K562 (cell line): ENCODE measurements at regions not wholly inside any gene's neighbourhood (a gene's known extent, or its start where the extent isn't known, plus 50 kb on each side); places are given as distances from the start of the nearest gene placed in this dataset.
"Not testable (repeated sequence)": the region's sequence is repeated elsewhere in the genome, so short reads cannot be mapped to it uniquely, and the experiment has no call there.

Experiments used
- ATAC-seq: fragments of 200-7000 bp; cut with Tn5 transposase; 3 replicates; pipeline ENCODE4 v1.9.1; 2020; ENCODE audit warnings: moderate library complexity
- BruUV-seq: library from RNA; stranded (reverse); fragments of 400-500 nt; replicated peaks from 2 replicates; lab custom pipeline; 2021; lab: Mats Ljungman, UMichigan
- CTCF ChIA-PET: fragments of 300-600 bp; formaldehyde crosslinking; extraction: SDS; loops from one replicate; lab custom pipeline; 2021; ENCODE audit warnings: low intra/inter-chr PET ratio; lab: Yijun Ruan, JAX
- POLR2A ChIA-PET: fragments of 300-600, 350-650 bp; sonication (Branson Sonifier 250); formaldehyde crosslinking; extraction: SDS; loops from one replicate; lab custom pipeline; 2021; ENCODE audit warnings: antibody characterized with exemption, inconsistent platforms; lab: Yijun Ruan, JAX
- DNase-seq, 4 experiments: peaks; one replicate each; pipeline versions ENCODE4 v3.0.0 to v3.0.0-alpha.2; 2011 to 2018; ENCODE audit warnings: low spot score in 3 of 4, mixed read lengths in 3 of 4; ENCODE audit errors: extremely low read depth in 1 of 4
- FAIRE-seq: peaks from 2 replicates; lab custom pipeline; 2011; peaks lifted over from hg19 to GRCh38; lab: Jason Lieb, UNC
- H2AFZ ChIP-seq: 2 replicates; pipeline ENCODE4 v1.6.0; 2011; ENCODE audit warnings: low read depth, low read length, control low read depth, inconsistent platforms
- H3K27ac ChIP-seq: fragments of 200-600 bp; 3 replicates; pipeline ENCODE4 v1.8.0; 2011; ENCODE audit warnings: low read depth, mild to moderate bottlenecking, control low read depth, inconsistent platforms, low read length, moderate library complexity, mixed read lengths; ENCODE audit errors: extremely low read depth
- H3K27me3 ChIP-seq, 2 experiments: fragments of 300-600 bp in 1 of 2; 2 replicates in 1 of 2; 3 replicates in 1 of 2; pipeline versions ENCODE4 v1.6.0 to v1.8.0; 2011; ENCODE audit warnings: inconsistent platforms in 2 of 2, low read length in 2 of 2, mild to moderate bottlenecking in 1 of 2, mixed read lengths in 1 of 2, moderate library complexity in 1 of 2; ENCODE audit not compliant: control insufficient read depth in 2 of 2, insufficient read depth in 2 of 2
- H3K36me3 ChIP-seq: fragments of 300-600 bp; 3 replicates; pipeline ENCODE4 v1.8.0; 2011; ENCODE audit warnings: mild to moderate bottlenecking, low read length, inconsistent platforms; ENCODE audit not compliant: control insufficient read depth, insufficient read depth
- H3K4me1 ChIP-seq, 2 experiments: fragments of 200-600 bp in 1 of 2; replicated peaks in 1 of 2; 2 replicates in 1 of 2; 3 replicates in 1 of 2; pipeline versions ENCODE4 v1.5.1 to v1.8.0; 2011; ENCODE audit warnings: inconsistent platforms in 2 of 2, low read length in 2 of 2, mild to moderate bottlenecking in 1 of 2, mixed read lengths in 1 of 2, moderate library complexity in 1 of 2; ENCODE audit not compliant: control insufficient read depth in 2 of 2, insufficient read depth in 2 of 2
- H3K4me2 ChIP-seq: 2 replicates; pipeline ENCODE4 v1.6.1; 2011; ENCODE audit warnings: low read length, control low read depth, inconsistent platforms, mixed read lengths; ENCODE audit not compliant: insufficient read depth
- H3K4me3 ChIP-seq: fragments of 200-600 bp; sonication (generic), shearing (Covaris generic); 2 replicates; pipeline ENCODE4 v1.5.1; 2016; ENCODE audit warnings: control low read depth, inconsistent platforms
- H3K79me2 ChIP-seq: fragments of 200-600 bp; 3 replicates; pipeline ENCODE4 v1.8.0; 2011; ENCODE audit warnings: low read length, inconsistent platforms; ENCODE audit not compliant: control insufficient read depth, insufficient read depth
- H3K9ac ChIP-seq, 2 experiments: 2 replicates each; pipeline versions ENCODE4 v1.6.0 to v1.6.1; 2011; ENCODE audit warnings: low read depth in 2 of 2, low read length in 2 of 2, control low read depth in 1 of 2, inconsistent platforms in 1 of 2, mild to moderate bottlenecking in 1 of 2, mixed read lengths in 1 of 2; ENCODE audit not compliant: insufficient read depth in 1 of 2
- H3K9me1 ChIP-seq: one replicate; pipeline ENCODE4 v1.6.0; 2011; ENCODE audit warnings: inconsistent platforms, mild to moderate bottlenecking, low read length, moderate library complexity; ENCODE audit not compliant: control insufficient read depth, insufficient read depth
- H3K9me3 ChIP-seq: replicated peaks from 2 replicates; pipeline ENCODE4 v1.5.1; 2011; ENCODE audit warnings: low read depth, low read length, inconsistent platforms; ENCODE audit not compliant: control insufficient read depth, insufficient read depth
- H4K20me1 ChIP-seq: replicated peaks from 2 replicates; pipeline ENCODE4 v1.6.1; 2011; ENCODE audit warnings: low read length, inconsistent platforms, mixed read lengths; ENCODE audit not compliant: control insufficient read depth, insufficient read depth
- whole genome bisulfite sequencing: fragments of 100-300 bp; shearing (Covaris generic); methylation state at CpG from one replicate; pipeline ENCODE4 v1.1.6; 2016; ENCODE audit warnings: low coverage, mixed read lengths; ENCODE audit not compliant: insufficient coverage; ENCODE audit errors: missing lambda C conversion rate; 5-methylcytosine and 5-hydroxymethylcytosine counted together
- in situ Hi-C: fragments of 300-500 bp; cut with MboI; formaldehyde crosslinking; loops from 4 replicates; pipeline ENCODE4 v1.15.0; 2018; ENCODE audit warnings: inconsistent platforms, mixed read lengths
- intact Hi-C: fragments of 100-400 bp; cut with micrococcal nuclease; formaldehyde crosslinking; loops from 2 replicates; pipeline ENCODE4 v1.14.2; 2022

DNA sequence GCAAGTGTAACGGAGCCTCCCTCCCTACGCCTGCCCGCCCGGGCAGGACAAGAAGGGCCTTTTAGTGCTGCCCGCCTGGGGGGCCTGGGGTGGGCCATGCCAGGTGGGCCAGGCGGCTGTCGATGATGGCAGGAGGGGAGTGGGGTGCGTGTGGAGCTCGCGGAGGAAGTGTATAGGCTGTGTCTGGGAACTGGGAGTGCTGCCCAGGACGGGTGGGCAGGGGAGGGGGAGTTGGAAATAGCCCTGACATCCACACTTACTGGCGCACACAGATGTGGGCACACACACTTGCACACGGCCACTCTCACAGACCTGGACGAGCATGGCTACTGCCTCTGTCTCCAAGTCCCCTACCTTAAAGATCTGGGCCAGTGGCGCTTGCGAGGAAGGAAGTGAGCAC, 196.0 kb downstream of the TBC1D2B start:
- H3K4me1 ChIP-seq, H3K79me2 ChIP-seq, H3K9ac ChIP-seq, BruUV-seq, H2AFZ ChIP-seq, in situ Hi-C loops, FAIRE-seq, intact Hi-C loops, H3K4me3 ChIP-seq, H3K27ac ChIP-seq, ATAC-seq, H3K9me1 ChIP-seq, H3K4me2 ChIP-seq, H3K9me3 ChIP-seq, H4K20me1 ChIP-seq, DNase-seq, CTCF ChIA-PET, H3K36me3 ChIP-seq: not testable (repeated sequence)
- 0% methylated on average over 6 of the region's 16 CpGs for whole genome bisulfite sequencing
- H3K27me3 ChIP-seq, result peaks cover 0 to 12% of the 10 kb centered on the region in 2 experiments; a peak in 2 of 5 replicates
- POLR2A ChIA-PET, result interaction anchor here (0.6 kb wide), 1 partner anchor 224 kb away, joined by 3 read pairs; no protein-coding TSS in a partner anchor

DNA sequence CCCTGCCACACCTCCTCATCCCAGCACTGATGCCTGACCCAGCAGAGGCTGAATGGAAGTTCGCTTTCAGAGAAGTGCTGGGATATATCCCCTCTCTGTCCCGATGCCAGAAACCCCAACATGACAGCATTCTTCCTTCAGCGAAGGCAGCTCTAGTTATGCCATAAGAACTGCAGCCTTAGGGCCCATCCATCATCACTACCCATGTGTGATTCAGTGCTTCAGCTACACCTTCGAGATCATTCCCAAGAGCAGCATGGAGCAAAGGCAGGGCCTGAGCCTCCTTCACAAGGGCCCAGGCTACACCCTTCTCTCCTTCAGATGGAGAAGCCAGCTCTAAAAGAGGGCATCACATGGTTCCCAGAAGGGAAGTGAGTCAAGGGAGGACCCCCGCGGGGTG, 198.0 kb downstream of the TBC1D2B start:
- FAIRE-seq, CTCF ChIA-PET, BruUV-seq: not testable (repeated sequence)

More for the DNA sequence above, 198.0 kb downstream of the TBC1D2B start:
- POLR2A ChIA-PET, intact Hi-C loops, H2AFZ ChIP-seq, DNase-seq, ATAC-seq, H3K9ac ChIP-seq, H3K9me3 ChIP-seq, H3K4me2 ChIP-seq, H4K20me1 ChIP-seq, H3K4me1 ChIP-seq, H3K4me3 ChIP-seq, H3K79me2 ChIP-seq, H3K9me1 ChIP-seq, H3K36me3 ChIP-seq, H3K27ac ChIP-seq: not testable (repeated sequence)
- in situ Hi-C loops, result loop anchor here (10.0 kb wide), 1 partner anchor 215 kb away; no protein-coding TSS in a partner anchor
- peaks cover 0 to 12% of the 10 kb centered on the region in 2 experiments; a peak in 2 of 5 replicates for H3K27me3 ChIP-seq
- WGBS, result 0% methylated on average over 4 of the region's 6 CpGs
